H9 (cell line): ENCODE measurements at regions not wholly inside any gene's neighbourhood (a gene's known extent, or its start where the extent isn't known, plus 50 kb on each side); places are given as distances from the start of the nearest gene placed in this dataset.

Source experiments
- DNase-seq: peaks from one replicate; pipeline ENCODE4 v3.0.0-alpha.2; 2017
- H2AFZ ChIP-seq: one replicate; pipeline ENCODE4 v1.6.1; 2013; ENCODE audit warnings: mild to moderate bottlenecking, low read length, control low read depth, moderate library complexity
- H2AK5ac ChIP-seq: 2 replicates; pipeline ENCODE4 v1.6.1; 2013; ENCODE audit warnings: low read length, control low read depth, mixed read lengths; ENCODE audit not compliant: insufficient read length
- H2BK120ac ChIP-seq: one replicate; pipeline ENCODE4 v1.6.1; 2013; ENCODE audit warnings: low read depth, mild to moderate bottlenecking, low read length, control low read depth, inconsistent platforms; ENCODE audit not compliant: poor library complexity, severe bottlenecking
- H2BK12ac ChIP-seq: 2 replicates; pipeline ENCODE4 v1.6.1; 2013; ENCODE audit warnings: low read length, control low read depth, mixed read lengths, low read depth; ENCODE audit not compliant: insufficient read length
- H2BK15ac ChIP-seq: 2 replicates; pipeline ENCODE4 v1.6.1; 2013; ENCODE audit warnings: low read depth, low read length, control low read depth
- H2BK20ac ChIP-seq: one replicate; pipeline ENCODE4 v1.6.1; 2013; ENCODE audit warnings: low read depth, mild to moderate bottlenecking, low read length, control low read depth, inconsistent platforms; ENCODE audit not compliant: poor library complexity, severe bottlenecking
- H2BK5ac ChIP-seq: 2 replicates; pipeline ENCODE4 v1.6.1; 2013; ENCODE audit warnings: low read length, control low read depth, mixed read lengths; ENCODE audit not compliant: insufficient read length
- H3K14ac ChIP-seq: 2 replicates; pipeline ENCODE4 v1.6.1; 2013; ENCODE audit warnings: low read length, control low read depth; ENCODE audit not compliant: insufficient read depth
- H3K18ac ChIP-seq: 2 replicates; pipeline ENCODE4 v1.6.1; 2013; ENCODE audit warnings: low read depth, mild to moderate bottlenecking, mixed read lengths, low read length, control low read depth; ENCODE audit not compliant: insufficient read length
- H3K23ac ChIP-seq: 2 replicates; pipeline ENCODE4 v1.6.1; 2013; ENCODE audit warnings: low read length, control low read depth, mixed read lengths, low read depth; ENCODE audit not compliant: insufficient read length
- H3K23me2 ChIP-seq: 2 replicates; pipeline ENCODE4 v1.6.1; 2013; ENCODE audit warnings: low read depth, mild to moderate bottlenecking, mixed read lengths, low read length, control low read depth; ENCODE audit not compliant: insufficient read length, poor library complexity, severe bottlenecking
- H3K27ac ChIP-seq: 2 replicates; pipeline ENCODE4 v1.5.1; 2013; ENCODE audit warnings: low read length, control low read depth, mixed read lengths, low read depth; ENCODE audit not compliant: insufficient read length
- H3K27me3 ChIP-seq: 2 replicates; pipeline ENCODE4 v1.6.1; 2013; ENCODE audit warnings: low read length, control low read depth, inconsistent platforms; ENCODE audit not compliant: insufficient read depth
- H3K4ac ChIP-seq: 2 replicates; pipeline ENCODE4 v1.6.1; 2013; ENCODE audit warnings: low read depth, mild to moderate bottlenecking, control low read depth, inconsistent platforms, low read length, moderate library complexity
- H3K4me1 ChIP-seq: 2 replicates; pipeline ENCODE4 v1.6.1; 2013; ENCODE audit warnings: low read length, control low read depth, inconsistent platforms; ENCODE audit not compliant: insufficient read depth
- H3K4me2 ChIP-seq: 2 replicates; pipeline ENCODE4 v1.6.1; 2013; ENCODE audit warnings: low read length, control low read depth, mixed read lengths; ENCODE audit not compliant: insufficient read length, insufficient read depth
- H3K56ac ChIP-seq: 2 replicates; pipeline ENCODE4 v1.6.1; 2013; ENCODE audit warnings: low read depth, mild to moderate bottlenecking, mixed read lengths, low read length, control low read depth; ENCODE audit not compliant: insufficient read length
- H3K79me1 ChIP-seq: 2 replicates; pipeline ENCODE4 v1.6.1; 2013; ENCODE audit warnings: low read depth, mild to moderate bottlenecking, moderate library complexity, low read length, control low read depth, inconsistent platforms; ENCODE audit not compliant: insufficient read depth, poor library complexity, severe bottlenecking
- H3K79me2 ChIP-seq: 2 replicates; pipeline ENCODE4 v1.6.1; 2013; ENCODE audit warnings: low read length, control low read depth, inconsistent platforms; ENCODE audit not compliant: insufficient read depth
- H3K9ac ChIP-seq: 2 replicates; pipeline ENCODE4 v1.6.1; 2013; ENCODE audit warnings: low read length, control low read depth, mixed read lengths; ENCODE audit not compliant: insufficient read length; ENCODE audit errors: extremely low read depth
- H3K9me3 ChIP-seq: one replicate; pipeline ENCODE4 v1.6.1; 2013; ENCODE audit warnings: low read depth, low read length, inconsistent platforms; ENCODE audit not compliant: control insufficient read depth
- H3T11ph ChIP-seq: one replicate; pipeline ENCODE4 v1.6.1; 2013; ENCODE audit warnings: mild to moderate bottlenecking, low read length, control low read depth, inconsistent platforms
- H4K20me1 ChIP-seq: one replicate; pipeline ENCODE4 v1.6.1; 2013; ENCODE audit not compliant: control insufficient read depth, insufficient read length, insufficient read depth
- H4K5ac ChIP-seq: 2 replicates; pipeline ENCODE4 v1.6.1; 2013; ENCODE audit warnings: low read depth, mild to moderate bottlenecking, mixed read lengths, low read length, control low read depth; ENCODE audit not compliant: insufficient read length
- H4K8ac ChIP-seq: replicated peaks from 2 replicates; pipeline ENCODE4 v1.6.1; 2013; ENCODE audit warnings: low read length, control low read depth, mixed read lengths, low read depth; ENCODE audit not compliant: insufficient read length
- H4K91ac ChIP-seq: 2 replicates; pipeline ENCODE4 v1.6.1; 2013; ENCODE audit warnings: low read depth, mild to moderate bottlenecking, moderate library complexity, mixed read lengths, low read length, control low read depth; ENCODE audit not compliant: insufficient read length
- H3K27ac Mint-ChIP-seq, 3 experiments: 2 replicates in 2 of 3; 3 replicates in 1 of 3; pipeline ENCODE4 v1.8.0; 2020 to 2021; ENCODE audit warnings: mixed read lengths in 3 of 3, mild to moderate bottlenecking in 1 of 3, moderate library complexity in 1 of 3
- H3K27me3 Mint-ChIP-seq: 2 replicates; pipeline ENCODE4 v1.8.0; 2021; ENCODE audit warnings: low read depth, mild to moderate bottlenecking, moderate library complexity, mixed read lengths
- H3K36me3 Mint-ChIP-seq, 3 experiments: 2 replicates in 2 of 3; 3 replicates in 1 of 3; pipeline ENCODE4 v1.8.0; 2020 to 2021; ENCODE audit warnings: low read depth in 3 of 3, mixed read lengths in 3 of 3; ENCODE audit not compliant: insufficient read depth in 1 of 3
- H3K4me1 Mint-ChIP-seq, 2 experiments: 2 replicates each; pipeline ENCODE4 v1.8.0; 2020; ENCODE audit warnings: mixed read lengths in 2 of 2
- H3K4me3 Mint-ChIP-seq, 2 experiments: 2 replicates in 1 of 2; 3 replicates in 1 of 2; pipeline ENCODE4 v1.8.0; 2020 to 2021; ENCODE audit warnings: mild to moderate bottlenecking in 2 of 2, mixed read lengths in 2 of 2, moderate library complexity in 1 of 2
- H3K9me3 Mint-ChIP-seq, 2 experiments: 2 replicates in 1 of 2; 3 replicates in 1 of 2; pipeline ENCODE4 v1.8.0; 2020; ENCODE audit warnings: mild to moderate bottlenecking in 2 of 2, mixed read lengths in 2 of 2, moderate library complexity in 1 of 2
- WGBS: extraction: QIAGEN DNeasy Blood & Tissue Kit; methylation state at CpG from one replicate; pipeline ENCODE4 v1.1.7; 2013; ENCODE audit warnings: missing lambda C conversion rate, low lambda C conversion rate, mixed read lengths; ENCODE audit not compliant: insufficient read length; ENCODE audit errors: extremely low coverage; 5-methylcytosine and 5-hydroxymethylcytosine counted together
- TF ChIP-seq, protein P1 (sequence below): fragments of 200-600 bp; sonication (generic); conservative IDR thresholded peaks from 3 replicates; pipeline ENCODE4 v1.8.0; 2021; ENCODE audit warnings: antibody characterized with exemption, mild to moderate bottlenecking

GRCh38 chr2:181273986-181274385 lies 183.2 kb upstream of the ITGA4 start:
- no peaks in the 10 kb centered on the region for H3K27me3 ChIP-seq
- H3T11ph ChIP-seq = no peak overlapping the region
- Mint-ChIP-seq H3K4me1 (0 out of 4 replicates have a peak, but pooled peaks cover 0 to 2% of the 10 kb centered on the region in 2 experiments), H3K27ac (no peak overlapping the region), H3K36me3 (no peaks in the 10 kb centered on the region), H3K27me3 (no peaks in the 10 kb centered on the region), H3K9me3 (no peaks in the 10 kb centered on the region), H3K4me3 (no peak overlapping the region)
- no peak overlapping the region for H3K9ac ChIP-seq
- no peak overlapping the region for H2BK5ac ChIP-seq
- no peak overlapping the region for H3K4me2 ChIP-seq
- H4K5ac ChIP-seq = no peak overlapping the region
- no peaks in the 10 kb centered on the region for H3K9me3 ChIP-seq
- TF ChIP-seq, protein P1, sequence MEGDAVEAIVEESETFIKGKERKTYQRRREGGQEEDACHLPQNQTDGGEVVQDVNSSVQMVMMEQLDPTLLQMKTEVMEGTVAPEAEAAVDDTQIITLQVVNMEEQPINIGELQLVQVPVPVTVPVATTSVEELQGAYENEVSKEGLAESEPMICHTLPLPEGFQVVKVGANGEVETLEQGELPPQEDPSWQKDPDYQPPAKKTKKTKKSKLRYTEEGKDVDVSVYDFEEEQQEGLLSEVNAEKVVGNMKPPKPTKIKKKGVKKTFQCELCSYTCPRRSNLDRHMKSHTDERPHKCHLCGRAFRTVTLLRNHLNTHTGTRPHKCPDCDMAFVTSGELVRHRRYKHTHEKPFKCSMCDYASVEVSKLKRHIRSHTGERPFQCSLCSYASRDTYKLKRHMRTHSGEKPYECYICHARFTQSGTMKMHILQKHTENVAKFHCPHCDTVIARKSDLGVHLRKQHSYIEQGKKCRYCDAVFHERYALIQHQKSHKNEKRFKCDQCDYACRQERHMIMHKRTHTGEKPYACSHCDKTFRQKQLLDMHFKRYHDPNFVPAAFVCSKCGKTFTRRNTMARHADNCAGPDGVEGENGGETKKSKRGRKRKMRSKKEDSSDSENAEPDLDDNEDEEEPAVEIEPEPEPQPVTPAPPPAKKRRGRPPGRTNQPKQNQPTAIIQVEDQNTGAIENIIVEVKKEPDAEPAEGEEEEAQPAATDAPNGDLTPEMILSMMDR = no peak
- no peak for DNase-seq
- H3K27ac ChIP-seq = no peak overlapping the region
- no peaks in the 10 kb centered on the region for H4K20me1 ChIP-seq
- H2BK120ac ChIP-seq = no peak overlapping the region
- H3K23me2 ChIP-seq = no peaks in the 10 kb centered on the region
- no peak overlapping the region for H2AFZ ChIP-seq
- no peak overlapping the region for H2BK15ac ChIP-seq
- H3K4ac ChIP-seq = no peak overlapping the region
- H3K14ac ChIP-seq = no peak overlapping the region
- no peak overlapping the region for H4K8ac ChIP-seq
- H2BK12ac ChIP-seq = no peak overlapping the region
- H3K79me1 ChIP-seq = no peaks in the 10 kb centered on the region
- H3K18ac ChIP-seq = no peak overlapping the region
- H2BK20ac ChIP-seq = no peak overlapping the region
- H3K56ac ChIP-seq = no peak overlapping the region
- WGBS = no CpG with 5 or more reads among the region's 1 CpG
- no peaks in the 10 kb centered on the region for H3K4me1 ChIP-seq
- no peaks in the 10 kb centered on the region for H3K79me2 ChIP-seq
- H3K23ac ChIP-seq = no peak overlapping the region
- H2AK5ac ChIP-seq = no peak overlapping the region
- no peak overlapping the region for H4K91ac ChIP-seq
